ENCODE measurements at regions not wholly inside any gene's neighbourhood (a gene's known extent, or its start where the extent isn't known, plus 50 kb on each side); places are given as distances from the start of the nearest gene placed in this dataset.

DNA sequence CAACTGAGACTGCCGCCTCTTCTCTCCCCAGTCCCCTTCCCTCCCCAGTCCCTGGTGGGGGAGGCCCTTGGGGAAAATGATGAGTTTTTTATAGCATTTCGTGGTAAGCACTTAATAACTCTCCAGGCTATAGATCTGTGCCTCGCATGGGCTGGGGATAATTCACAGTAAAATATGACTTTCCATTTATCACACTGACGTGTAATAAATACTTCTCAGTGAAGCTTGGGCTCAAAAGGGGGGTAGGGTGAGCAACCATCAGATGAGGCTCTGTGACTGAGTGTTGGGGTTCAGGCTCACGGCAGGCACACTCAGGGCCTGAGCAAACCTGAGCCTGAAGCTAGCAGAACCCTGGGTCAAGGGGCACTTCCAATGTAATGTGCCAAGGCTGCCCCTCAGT is 101.6 kb downstream of the CCT6B start:
- no peak for TF ChIP-seq POLR2A (IDR thresholded peaks at IDR 0.05)
- TF ChIP-seq, protein P1, sequence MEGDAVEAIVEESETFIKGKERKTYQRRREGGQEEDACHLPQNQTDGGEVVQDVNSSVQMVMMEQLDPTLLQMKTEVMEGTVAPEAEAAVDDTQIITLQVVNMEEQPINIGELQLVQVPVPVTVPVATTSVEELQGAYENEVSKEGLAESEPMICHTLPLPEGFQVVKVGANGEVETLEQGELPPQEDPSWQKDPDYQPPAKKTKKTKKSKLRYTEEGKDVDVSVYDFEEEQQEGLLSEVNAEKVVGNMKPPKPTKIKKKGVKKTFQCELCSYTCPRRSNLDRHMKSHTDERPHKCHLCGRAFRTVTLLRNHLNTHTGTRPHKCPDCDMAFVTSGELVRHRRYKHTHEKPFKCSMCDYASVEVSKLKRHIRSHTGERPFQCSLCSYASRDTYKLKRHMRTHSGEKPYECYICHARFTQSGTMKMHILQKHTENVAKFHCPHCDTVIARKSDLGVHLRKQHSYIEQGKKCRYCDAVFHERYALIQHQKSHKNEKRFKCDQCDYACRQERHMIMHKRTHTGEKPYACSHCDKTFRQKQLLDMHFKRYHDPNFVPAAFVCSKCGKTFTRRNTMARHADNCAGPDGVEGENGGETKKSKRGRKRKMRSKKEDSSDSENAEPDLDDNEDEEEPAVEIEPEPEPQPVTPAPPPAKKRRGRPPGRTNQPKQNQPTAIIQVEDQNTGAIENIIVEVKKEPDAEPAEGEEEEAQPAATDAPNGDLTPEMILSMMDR (IDR thresholded peaks at IDR 0.05), result no peak
